ENCODE measurements at regions not wholly inside any gene's neighbourhood (a gene's known extent, or its start where the extent isn't known, plus 50 kb on each side); places are given as distances from the start of the nearest gene placed in this dataset.

- no peak for TF ChIP-seq CTCF (optimal IDR thresholded peaks at IDR 0.05 in 1 of 3, IDR thresholded peaks at IDR 0.05 in 1 of 3, conservative IDR thresholded peaks at IDR 0.05 in 1 of 3; ENCODE audit: extremely low read depth in 1 of 3, insufficient read depth in 2 of 3, low read length in 3 of 3)
- no peak for TF ChIP-seq EZH2 (IDR thresholded peaks at IDR 0.05; ENCODE audit: low read length)
Observed at GRCh38 chr16:86300746-86301481, 209.4 kb upstream of the FOXF1 start.

Data from keratinocyte (primary cell).